GM06990 (cell line): ENCODE measurements at regions not wholly inside any gene's neighbourhood (a gene's known extent, or its start where the extent isn't known, plus 50 kb on each side); places are given as distances from the start of the nearest gene placed in this dataset.
"Not testable (repeated sequence)": the region's sequence is repeated elsewhere in the genome, so short reads cannot be mapped to it uniquely, and the experiment has no call there.

Experiments used
- DNase-seq: peaks from one replicate; pipeline ENCODE4 v3.0.0-alpha.2; 2011; ENCODE audit not compliant: insufficient read length; ENCODE audit errors: extremely low read depth
- H3K27me3 ChIP-seq: replicated peaks from 2 replicates; pipeline ENCODE4 v1.6.0; 2011; ENCODE audit warnings: low read length; ENCODE audit not compliant: control insufficient read depth, insufficient read depth
- H3K36me3 ChIP-seq: 2 replicates; pipeline ENCODE4 v1.5.1; 2011; ENCODE audit warnings: low read length; ENCODE audit not compliant: control insufficient read depth, insufficient read depth
- H3K4me3 ChIP-seq: replicated peaks from 2 replicates; pipeline ENCODE4 v1.5.1; 2011; ENCODE audit warnings: low read depth, mild to moderate bottlenecking, control low read depth, low read length
- CTCF ChIP-seq: IDR thresholded peaks from 2 replicates; pipeline ENCODE4 v1.5.1; 2011; ENCODE audit warnings: low read length, control low read depth, mild to moderate bottlenecking, inconsistent platforms; ENCODE audit not compliant: insufficient read depth, poor library complexity, severe bottlenecking

- DNase-seq: no peak
- no peak for TF ChIP-seq CTCF
- Histone ChIP-seq H3K27me3 (no peaks in the 10 kb centered on the region), H3K36me3 (no peaks in the 10 kb centered on the region), H3K4me3 (no peak overlapping the region)
Measured at GRCh38 chr4:138338840-138339239, 96.7 kb upstream of the SLC7A11 start.

- H3K36me3 ChIP-seq, H3K4me3 ChIP-seq, DNase-seq, H3K27me3 ChIP-seq: not testable (repeated sequence)
Measured at GRCh38 chr4:138338222-138338621, 96.1 kb upstream of the SLC7A11 start.

- Histone ChIP-seq H3K27me3 (no peaks in the 10 kb centered on the region), H3K4me3 (no peak overlapping the region), H3K36me3 (no peaks in the 10 kb centered on the region)
- TF ChIP-seq CTCF: no peak
- no peak for DNase-seq
Measured at GRCh38 chr4:138334346-138335016, 92.3 kb upstream of the SLC7A11 start.

GRCh38 chr4:138332415-138332814 is 90.3 kb upstream of the SLC7A11 start:
- not testable (repeated sequence) for DNase-seq

GRCh38 chr4:138330531-138330930 is 88.4 kb upstream of the SLC7A11 start:
- Histone ChIP-seq H3K36me3 (no peaks in the 10 kb centered on the region), H3K27me3 (no peaks in the 10 kb centered on the region), H3K4me3 (no peak overlapping the region)
- no peak for TF ChIP-seq CTCF
- no peak for DNase-seq

More at GRCh38 chr4:138332415-138332814, 90.3 kb upstream of the SLC7A11 start:
- not testable (repeated sequence) for H3K27me3 ChIP-seq, H3K36me3 ChIP-seq, H3K4me3 ChIP-seq

GRCh38 chr4:138329506-138330070 is 87.4 kb upstream of the SLC7A11 start:
- H3K27me3 ChIP-seq: no peaks in the 10 kb centered on the region
- TF ChIP-seq CTCF: no peak
- no peak overlapping the region for H3K4me3 ChIP-seq
- H3K36me3 ChIP-seq: no peaks in the 10 kb centered on the region
- DNase-seq: no peak

- H3K36me3 ChIP-seq: no peaks in the 10 kb centered on the region
- H3K27me3 ChIP-seq: no peaks in the 10 kb centered on the region
- H3K4me3 ChIP-seq: no peak overlapping the region
- DNase-seq: no peak
- TF ChIP-seq CTCF: no peak
Measured at GRCh38 chr4:138327338-138327737, 85.2 kb upstream of the SLC7A11 start.
